HUES64 (cell line): ENCODE measurements at regions not wholly inside any gene's neighbourhood (a gene's known extent, or its start where the extent isn't known, plus 50 kb on each side); places are given as distances from the start of the nearest gene placed in this dataset.

ENCODE experiments used
- H3K27ac ChIP-seq: 2 replicates; pipeline ENCODE4 v1.7.0; 2013; ENCODE audit warnings: low read depth, low read length, inconsistent platforms
- H3K27me3 ChIP-seq: 2 replicates; pipeline ENCODE4 v1.6.1; 2013; ENCODE audit warnings: mild to moderate bottlenecking, low read length; ENCODE audit not compliant: insufficient read depth
- H3K36me3 ChIP-seq: 2 replicates; pipeline ENCODE4 v1.6.1; 2013; ENCODE audit warnings: mild to moderate bottlenecking, low read length; ENCODE audit not compliant: insufficient read depth
- H3K4me1 ChIP-seq: 2 replicates; pipeline ENCODE4 v1.6.1; 2013; ENCODE audit warnings: mild to moderate bottlenecking, low read length, moderate library complexity; ENCODE audit not compliant: insufficient read depth
- H3K4me3 ChIP-seq: 2 replicates; pipeline ENCODE4 v1.5.1; 2013; ENCODE audit warnings: mild to moderate bottlenecking, low read length, moderate library complexity
- H3K9ac ChIP-seq: 2 replicates; pipeline ENCODE4 v1.6.1; 2013; ENCODE audit warnings: mild to moderate bottlenecking, low read depth, low read length
- H3K9me3 ChIP-seq: 2 replicates; pipeline ENCODE4 v1.6.1; 2013; ENCODE audit warnings: low read depth, low read length; ENCODE audit not compliant: insufficient read depth
- WGBS: fragments of 150-250, 120-280 bp; methylation state at CpG from one replicate; pipeline ENCODE4 v1.1.7; 2013; ENCODE audit warnings: missing lambda C conversion rate; 5-methylcytosine and 5-hydroxymethylcytosine counted together

- H3K9me3 ChIP-seq: no peaks in the 10 kb centered on the region
These were observed 1108.3 kb upstream of the FLRT2 start for GRCh38 chr14:84421621-84422020.

GRCh38 chr14:84425968-84426367, 1104.0 kb upstream of the FLRT2 start:
- WGBS: 81% methylated on average over 1 of the region's 2 CpGs
- Histone ChIP-seq H3K9me3 (no peaks in the 10 kb centered on the region), H3K9ac (no peak overlapping the region), H3K4me3 (no peak overlapping the region), H3K4me1 (no peaks in the 10 kb centered on the region), H3K27me3 (no peaks in the 10 kb centered on the region), H3K36me3 (no peaks in the 10 kb centered on the region), H3K27ac (no peak overlapping the region)

More at GRCh38 chr14:84421621-84422020, 1108.3 kb upstream of the FLRT2 start:
- Histone ChIP-seq H3K36me3 (no peaks in the 10 kb centered on the region), H3K27me3 (no peaks in the 10 kb centered on the region), H3K4me1 (no peaks in the 10 kb centered on the region), H3K4me3 (no peak overlapping the region), H3K9ac (no peak overlapping the region), H3K27ac (no peak overlapping the region)

GRCh38 chr14:84432676-84433075, 1097.3 kb upstream of the FLRT2 start:
- H3K27me3 ChIP-seq: no peaks in the 10 kb centered on the region

GRCh38 chr14:84433961-84434360, 1096.0 kb upstream of the FLRT2 start:
- WGBS: 93% methylated on average over 2 of the region's 2 CpGs
- Histone ChIP-seq H3K27ac (no peak overlapping the region), H3K36me3 (no peaks in the 10 kb centered on the region), H3K4me1 (peaks cover 15% of the 10 kb centered on the region; the same call in 1 of the 2 replicates), H3K9ac (no peak overlapping the region), H3K27me3 (no peaks in the 10 kb centered on the region), H3K4me3 (no peak overlapping the region), H3K9me3 (no peaks in the 10 kb centered on the region)

More at GRCh38 chr14:84432676-84433075, 1097.3 kb upstream of the FLRT2 start:
- Histone ChIP-seq H3K4me3 (no peak overlapping the region), H3K36me3 (no peaks in the 10 kb centered on the region), H3K9me3 (no peaks in the 10 kb centered on the region), H3K27ac (no peak overlapping the region), H3K9ac (no peak overlapping the region), H3K4me1 (peaks cover 15% of the 10 kb centered on the region; the same call in 1 of the 2 replicates)

GRCh38 chr14:84435820-84436324, 1094.1 kb upstream of the FLRT2 start:
- WGBS: 33% methylated on average over 1 of the region's 1 CpG

GRCh38 chr14:84436528-84436927, 1093.4 kb upstream of the FLRT2 start:
- no peaks in the 10 kb centered on the region for H3K27me3 ChIP-seq
- no peak overlapping the region for H3K4me3 ChIP-seq
- WGBS: 91% methylated on average over 2 of the region's 2 CpGs
- no peak overlapping the region for H3K9ac ChIP-seq
- no peaks in the 10 kb centered on the region for H3K9me3 ChIP-seq
- no peak overlapping the region for H3K27ac ChIP-seq
- peaks cover 15% of the 10 kb centered on the region; the same call in 1 of the 2 replicates for H3K4me1 ChIP-seq
- H3K36me3 ChIP-seq: no peaks in the 10 kb centered on the region

More at GRCh38 chr14:84435820-84436324, 1094.1 kb upstream of the FLRT2 start:
- H3K9ac ChIP-seq: no peak overlapping the region
- H3K27me3 ChIP-seq: no peaks in the 10 kb centered on the region
- no peaks in the 10 kb centered on the region for H3K36me3 ChIP-seq
- peaks cover 15% of the 10 kb centered on the region; the same call in 1 of the 2 replicates for H3K4me1 ChIP-seq
- H3K4me3 ChIP-seq: no peak overlapping the region
- no peak overlapping the region for H3K27ac ChIP-seq
- no peaks in the 10 kb centered on the region for H3K9me3 ChIP-seq

GRCh38 chr14:84442521-84442920, 1087.4 kb upstream of the FLRT2 start:
- H3K9ac ChIP-seq: no peak overlapping the region
- WGBS: 41% methylated on average over 5 of the region's 5 CpGs

GRCh38 chr14:84445486-84445885, 1084.5 kb upstream of the FLRT2 start:
- H3K27ac ChIP-seq: no peak overlapping the region
- 91% methylated on average over 2 of the region's 2 CpGs for WGBS
- H3K27me3 ChIP-seq: no peaks in the 10 kb centered on the region
- no peaks in the 10 kb centered on the region for H3K9me3 ChIP-seq
- H3K9ac ChIP-seq: no peak overlapping the region
- H3K36me3 ChIP-seq: no peaks in the 10 kb centered on the region
- H3K4me1 ChIP-seq: peaks cover 8% of the 10 kb centered on the region
- no peak overlapping the region for H3K4me3 ChIP-seq

More at GRCh38 chr14:84442521-84442920, 1087.4 kb upstream of the FLRT2 start:
- no peaks in the 10 kb centered on the region for H3K27me3 ChIP-seq
- H3K4me3 ChIP-seq: no peak overlapping the region
- H3K4me1 ChIP-seq: peaks cover 8% of the 10 kb centered on the region
- no peak overlapping the region for H3K27ac ChIP-seq
- no peaks in the 10 kb centered on the region for H3K36me3 ChIP-seq
- H3K9me3 ChIP-seq: no peaks in the 10 kb centered on the region

- H3K4me1 ChIP-seq: peaks cover 8% of the 10 kb centered on the region
- H3K9me3 ChIP-seq: no peaks in the 10 kb centered on the region
- H3K27ac ChIP-seq: no peak overlapping the region
- WGBS: 93% methylated on average over 2 of the region's 3 CpGs
- H3K4me3 ChIP-seq: no peak overlapping the region
- no peaks in the 10 kb centered on the region for H3K36me3 ChIP-seq
- H3K9ac ChIP-seq: no peak overlapping the region
- no peaks in the 10 kb centered on the region for H3K27me3 ChIP-seq
These were observed 1083.7 kb upstream of the FLRT2 start for GRCh38 chr14:84446250-84446649.

GRCh38 chr14:84453307-84453950, 1076.5 kb upstream of the FLRT2 start:
- no peak overlapping the region for H3K4me3 ChIP-seq
- H3K9ac ChIP-seq: no peak overlapping the region
- no peaks in the 10 kb centered on the region for H3K9me3 ChIP-seq
- no peaks in the 10 kb centered on the region for H3K4me1 ChIP-seq
- H3K36me3 ChIP-seq: no peaks in the 10 kb centered on the region
- 92% methylated on average over 5 of the region's 5 CpGs for whole genome bisulfite sequencing
- H3K27me3 ChIP-seq: no peaks in the 10 kb centered on the region
- no peak overlapping the region for H3K27ac ChIP-seq

- Histone ChIP-seq H3K9me3 (no peaks in the 10 kb centered on the region), H3K27me3 (no peaks in the 10 kb centered on the region), H3K27ac (no peak overlapping the region), H3K9ac (no peak overlapping the region), H3K36me3 (no peaks in the 10 kb centered on the region), H3K4me1 (no peaks in the 10 kb centered on the region), H3K4me3 (no peak overlapping the region)
- WGBS: 98% methylated on average over 4 of the region's 4 CpGs
These were observed 1075.8 kb upstream of the FLRT2 start for GRCh38 chr14:84454114-84454513.
